ENCODE measurements at regions not wholly inside any gene's neighbourhood (a gene's known extent, or its start where the extent isn't known, plus 50 kb on each side); places are given as distances from the start of the nearest gene placed in this dataset.

DNA sequence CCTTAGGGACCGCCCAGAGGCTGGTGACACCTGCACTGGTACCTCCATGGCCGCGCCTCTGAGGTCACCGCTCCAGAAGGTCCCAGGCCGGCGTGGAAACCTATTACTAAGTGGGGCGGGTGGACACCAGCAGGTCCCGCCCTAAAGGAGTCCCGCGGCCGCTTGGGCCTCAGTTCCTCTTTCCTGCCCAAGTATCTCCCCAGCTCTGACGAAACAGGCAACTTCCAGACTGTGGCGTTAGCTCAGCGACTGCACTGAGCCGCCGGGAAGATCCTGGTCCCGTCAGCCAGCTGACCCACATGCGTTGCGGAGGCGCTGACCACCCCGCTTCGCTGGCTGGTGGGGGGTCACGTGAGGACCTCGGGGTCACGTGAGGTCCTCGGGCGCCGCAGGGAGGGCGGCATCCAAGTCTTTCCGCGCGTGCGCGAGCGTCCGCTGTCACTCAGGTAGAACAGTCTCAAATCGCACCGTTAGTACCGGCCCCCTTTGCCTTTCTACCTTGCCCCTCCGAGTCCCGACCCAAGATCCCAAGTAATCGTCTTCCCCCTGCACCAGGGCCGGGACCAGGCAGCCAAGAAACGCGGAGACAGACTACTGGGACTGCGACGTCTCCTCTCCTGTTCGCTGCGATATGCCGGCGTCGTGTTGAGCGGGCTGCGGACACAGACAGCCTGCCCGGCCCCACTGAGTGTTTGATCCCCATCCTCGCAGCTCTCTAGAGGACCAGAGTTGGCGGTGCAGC, 53.7 kb upstream of the KDM4C start:
- peak overlapping the region; percentile 48 for H3K4me3 ChIP-seq (ENCODE audit: low read depth, low read length)
- peak; percentile 79 for DNase-seq
- no peaks in the 10 kb centered on the region for H3K27me3 ChIP-seq (ENCODE audit: insufficient read depth, low read depth, severe bottlenecking)
- H3K36me3 ChIP-seq = no peaks in the 10 kb centered on the region
- TF ChIP-seq, protein P1, sequence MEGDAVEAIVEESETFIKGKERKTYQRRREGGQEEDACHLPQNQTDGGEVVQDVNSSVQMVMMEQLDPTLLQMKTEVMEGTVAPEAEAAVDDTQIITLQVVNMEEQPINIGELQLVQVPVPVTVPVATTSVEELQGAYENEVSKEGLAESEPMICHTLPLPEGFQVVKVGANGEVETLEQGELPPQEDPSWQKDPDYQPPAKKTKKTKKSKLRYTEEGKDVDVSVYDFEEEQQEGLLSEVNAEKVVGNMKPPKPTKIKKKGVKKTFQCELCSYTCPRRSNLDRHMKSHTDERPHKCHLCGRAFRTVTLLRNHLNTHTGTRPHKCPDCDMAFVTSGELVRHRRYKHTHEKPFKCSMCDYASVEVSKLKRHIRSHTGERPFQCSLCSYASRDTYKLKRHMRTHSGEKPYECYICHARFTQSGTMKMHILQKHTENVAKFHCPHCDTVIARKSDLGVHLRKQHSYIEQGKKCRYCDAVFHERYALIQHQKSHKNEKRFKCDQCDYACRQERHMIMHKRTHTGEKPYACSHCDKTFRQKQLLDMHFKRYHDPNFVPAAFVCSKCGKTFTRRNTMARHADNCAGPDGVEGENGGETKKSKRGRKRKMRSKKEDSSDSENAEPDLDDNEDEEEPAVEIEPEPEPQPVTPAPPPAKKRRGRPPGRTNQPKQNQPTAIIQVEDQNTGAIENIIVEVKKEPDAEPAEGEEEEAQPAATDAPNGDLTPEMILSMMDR (IDR thresholded peaks at IDR 0.05; ENCODE audit: low read depth, low read length) = no peak
- peaks cover 3% of the 10 kb centered on the region for H3K9me3 ChIP-seq (ENCODE audit: severe bottlenecking)
- H3K27ac ChIP-seq = peak overlapping the region; percentile 41

DNA sequence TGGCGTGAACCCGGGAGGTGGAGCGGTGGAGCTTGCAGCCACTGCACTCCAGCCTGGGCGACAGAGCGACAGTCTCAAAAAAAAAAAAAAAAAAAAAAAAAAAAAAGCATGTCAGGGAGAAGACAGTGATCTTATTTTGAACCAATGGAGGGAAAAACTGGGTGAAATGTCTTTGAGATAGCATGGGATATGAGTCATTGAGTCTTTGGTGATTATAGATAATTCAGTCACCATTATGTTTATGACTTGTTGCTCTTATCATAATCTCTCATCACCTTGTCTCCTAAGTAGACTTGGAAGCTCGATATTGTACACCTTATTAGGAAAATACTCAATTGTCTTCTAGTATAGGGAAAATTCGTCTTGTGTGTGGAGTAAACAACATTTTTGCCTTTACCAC, 55.1 kb upstream of the KDM4C start:
- H3K36me3 ChIP-seq = no peaks in the 10 kb centered on the region
- no peak overlapping the region for H3K27ac ChIP-seq
- DNase-seq = no peak
- no peaks in the 10 kb centered on the region for H3K27me3 ChIP-seq (ENCODE audit: insufficient read depth, low read depth, severe bottlenecking)
- H3K4me3 ChIP-seq (ENCODE audit: low read depth, low read length) = no peak overlapping the region
- TF ChIP-seq, protein P1 (IDR thresholded peaks at IDR 0.05; ENCODE audit: low read depth, low read length) = no peak
- no peaks in the 10 kb centered on the region for H3K9me3 ChIP-seq (ENCODE audit: severe bottlenecking)

- H3K36me3 ChIP-seq = no peaks in the 10 kb centered on the region
- H3K27ac ChIP-seq = no peak overlapping the region
- H3K27me3 ChIP-seq (ENCODE audit: insufficient read depth, low read depth, severe bottlenecking) = no peaks in the 10 kb centered on the region
- DNase-seq = no peak
- no peak overlapping the region for H3K4me3 ChIP-seq (ENCODE audit: low read depth, low read length)
- TF ChIP-seq, protein P1 (IDR thresholded peaks at IDR 0.05; ENCODE audit: low read depth, low read length) = no peak
- H3K9me3 ChIP-seq (ENCODE audit: severe bottlenecking) = no peaks in the 10 kb centered on the region
Measured at GRCh38 chr9:6696178-6696577, 50.6 kb upstream of the GLDC start.

DNA sequence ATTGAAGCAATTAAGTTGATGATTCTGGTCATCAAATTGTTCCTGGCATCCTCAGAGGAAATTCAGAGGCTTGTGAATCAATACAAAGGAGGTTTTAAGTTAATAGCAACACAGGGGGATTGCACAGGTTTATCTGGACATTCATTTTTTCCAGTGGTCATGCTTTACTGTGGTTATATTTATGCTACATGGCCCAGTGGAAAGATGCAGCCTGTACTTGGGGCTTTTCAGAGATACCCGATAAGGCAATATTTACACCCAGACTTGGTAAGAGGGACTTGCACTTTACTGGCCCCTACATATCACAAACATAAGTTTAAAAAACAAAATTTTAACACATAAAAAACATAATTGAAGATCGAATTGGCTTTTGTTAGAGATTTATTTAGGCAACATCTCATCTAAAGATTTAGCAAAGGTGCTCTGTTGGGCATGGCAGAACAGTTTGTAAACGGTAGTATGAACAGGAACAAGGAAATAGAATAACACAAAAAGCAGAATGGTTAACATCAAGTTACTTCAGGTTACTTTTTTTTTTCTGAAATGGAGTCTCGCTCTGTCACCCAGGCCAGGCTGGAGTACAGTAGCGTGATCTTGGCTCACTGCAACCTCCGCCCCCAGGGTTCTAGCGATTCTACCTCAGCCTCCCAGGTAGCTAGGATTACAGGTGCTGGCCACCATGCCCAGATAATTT, 49.7 kb upstream of the GLDC start:
- Histone ChIP-seq H3K27me3 (ENCODE audit: insufficient read depth, low read depth, severe bottlenecking) (no peaks in the 10 kb centered on the region), H3K4me3 (ENCODE audit: low read depth, low read length) (no peak overlapping the region), H3K36me3 (no peaks in the 10 kb centered on the region), H3K9me3 (ENCODE audit: severe bottlenecking) (no peaks in the 10 kb centered on the region), H3K27ac (no peak overlapping the region)
- DNase-seq = no peak
- TF ChIP-seq, protein P1 (IDR thresholded peaks at IDR 0.05; ENCODE audit: low read depth, low read length) = no peak

Measured in WERI-Rb-1 (cell line).